Spinal cord (tissue), 9 donors: ENCODE measurements at regions not wholly inside any gene's neighbourhood (a gene's known extent, or its start where the extent isn't known, plus 50 kb on each side); places are given as distances from the start of the nearest gene placed in this dataset.

Experiments used
- DNase-seq, 6 donors: peaks; one replicate each; pipeline versions ENCODE4 v3.0.0 to v3.0.0-alpha.2; 2013 to 2015; ENCODE audit warnings: low spot score in 6 of 6, low read depth in 4 of 6
- H3K27ac ChIP-seq: one replicate; pipeline ENCODE4 v1.5.1; 2013; ENCODE audit warnings: low read depth, low read length, control low read depth
- H3K27me3 ChIP-seq: one replicate; pipeline ENCODE4 v1.6.1; 2013; ENCODE audit warnings: low read length; ENCODE audit not compliant: control insufficient read depth, insufficient read depth
- H3K36me3 ChIP-seq: one replicate; pipeline ENCODE4 v1.6.1; 2013; ENCODE audit warnings: low read length; ENCODE audit not compliant: control insufficient read depth, insufficient read depth
- H3K4me1 ChIP-seq: one replicate; pipeline ENCODE4 v1.6.1; 2013; ENCODE audit warnings: low read length; ENCODE audit not compliant: control insufficient read depth, insufficient read depth
- H3K4me3 ChIP-seq: one replicate; pipeline ENCODE4 v1.5.1; 2013; ENCODE audit warnings: low read depth, low read length, control low read depth
- H3K9me3 ChIP-seq: one replicate; pipeline ENCODE4 v1.6.1; 2013; ENCODE audit warnings: low read length; ENCODE audit not compliant: control insufficient read depth, insufficient read depth
- WGBS: methylation state at CpG from one replicate; pipeline ENCODE4 v1.1.5; 2013; ENCODE audit warnings: missing lambda C conversion rate; ENCODE audit not compliant: insufficient coverage; 5-methylcytosine and 5-hydroxymethylcytosine counted together
- donor health status: healthy.

GRCh38 chr5:3911773-3912172, 316.1 kb downstream of the IRX1 start:
- no CpG with 5 or more reads among the region's 4 CpGs for WGBS
- H3K9me3 ChIP-seq = no peaks in the 10 kb centered on the region
- H3K27me3 ChIP-seq = peaks cover 2% of the 10 kb centered on the region
- no peaks in the 10 kb centered on the region for H3K36me3 ChIP-seq
- no peak overlapping the region for H3K4me3 ChIP-seq
- no peak for DNase-seq
- H3K27ac ChIP-seq = no peak overlapping the region
- no peaks in the 10 kb centered on the region for H3K4me1 ChIP-seq

- no peak overlapping the region for H3K4me3 ChIP-seq
- no peaks in the 10 kb centered on the region for H3K9me3 ChIP-seq
- H3K27ac ChIP-seq = no peak overlapping the region
- H3K4me1 ChIP-seq = no peaks in the 10 kb centered on the region
- no peak for DNase-seq
- peaks cover 2% of the 10 kb centered on the region for H3K27me3 ChIP-seq
- WGBS = 100% methylated on average over 2 of the region's 7 CpGs
- H3K36me3 ChIP-seq = no peaks in the 10 kb centered on the region
These were observed 317.2 kb downstream of the IRX1 start for GRCh38 chr5:3912790-3913189.

GRCh38 chr5:3913279-3913678, 317.6 kb downstream of the IRX1 start:
- Histone ChIP-seq H3K9me3 (no peaks in the 10 kb centered on the region), H3K27me3 (peaks cover 2% of the 10 kb centered on the region), H3K27ac (no peak overlapping the region), H3K4me3 (no peak overlapping the region), H3K4me1 (no peaks in the 10 kb centered on the region), H3K36me3 (no peaks in the 10 kb centered on the region)
- no peak for DNase-seq
- WGBS = 100% methylated on average over 1 of the region's 3 CpGs

GRCh38 chr5:3925022-3925421, 329.4 kb downstream of the IRX1 start:
- 29% methylated on average over 7 of the region's 7 CpGs for WGBS
- no peaks in the 10 kb centered on the region for H3K36me3 ChIP-seq

GRCh38 chr5:3925935-3926334, 330.3 kb downstream of the IRX1 start:
- peaks cover 14% of the 10 kb centered on the region for H3K4me1 ChIP-seq
- no peak overlapping the region for H3K27ac ChIP-seq
- H3K9me3 ChIP-seq = no peaks in the 10 kb centered on the region
- no peaks in the 10 kb centered on the region for H3K36me3 ChIP-seq
- no peak for DNase-seq
- no peak overlapping the region for H3K4me3 ChIP-seq
- H3K27me3 ChIP-seq = no peaks in the 10 kb centered on the region
- WGBS = 82% methylated on average over 5 of the region's 8 CpGs

More at GRCh38 chr5:3925022-3925421, 329.4 kb downstream of the IRX1 start:
- DNase-seq = peak in 2 of 6 donors; percentile 7 to 49
- H3K27me3 ChIP-seq = no peaks in the 10 kb centered on the region
- H3K4me1 ChIP-seq = peaks cover 14% of the 10 kb centered on the region
- no peaks in the 10 kb centered on the region for H3K9me3 ChIP-seq
- H3K4me3 ChIP-seq = no peak overlapping the region
- no peak overlapping the region for H3K27ac ChIP-seq

- whole genome bisulfite sequencing = 100% methylated on average over 2 of the region's 6 CpGs
- Histone ChIP-seq H3K27ac (no peak overlapping the region), H3K9me3 (no peaks in the 10 kb centered on the region), H3K4me3 (no peak overlapping the region), H3K27me3 (no peaks in the 10 kb centered on the region), H3K4me1 (peaks cover 11% of the 10 kb centered on the region), H3K36me3 (no peaks in the 10 kb centered on the region)
- no peak for DNase-seq
These were observed 334.2 kb downstream of the IRX1 start for GRCh38 chr5:3929799-3930198.

- 38% methylated on average over 17 of the region's 17 CpGs for WGBS
These were observed 336.3 kb downstream of the IRX1 start for GRCh38 chr5:3931976-3932375.

GRCh38 chr5:3933536-3933935, 337.9 kb downstream of the IRX1 start:
- Histone ChIP-seq H3K4me3 (no peak overlapping the region), H3K4me1 (peaks cover 3% of the 10 kb centered on the region), H3K27ac (no peak overlapping the region), H3K9me3 (peaks cover 1% of the 10 kb centered on the region), H3K36me3 (no peaks in the 10 kb centered on the region), H3K27me3 (no peaks in the 10 kb centered on the region)
- 86% methylated on average over 1 of the region's 4 CpGs for WGBS
- peak in 1 of 6 donors; percentile 57 for DNase-seq

More at GRCh38 chr5:3931976-3932375, 336.3 kb downstream of the IRX1 start:
- H3K9me3 ChIP-seq = peaks cover 1% of the 10 kb centered on the region
- peaks cover 3% of the 10 kb centered on the region for H3K4me1 ChIP-seq
- no peak overlapping the region for H3K4me3 ChIP-seq
- no peaks in the 10 kb centered on the region for H3K36me3 ChIP-seq
- H3K27ac ChIP-seq = no peak overlapping the region
- H3K27me3 ChIP-seq = no peaks in the 10 kb centered on the region
- DNase-seq = peak in 4 of 6 donors; percentile 18 to 76 (median 39)

- H3K4me3 ChIP-seq = no peak overlapping the region
- no CpG with 5 or more reads among the region's 2 CpGs for WGBS
- no peaks in the 10 kb centered on the region for H3K27me3 ChIP-seq
- peak in 2 of 6 donors; percentile 30 to 63 for DNase-seq
- peaks cover 1% of the 10 kb centered on the region for H3K9me3 ChIP-seq
- H3K4me1 ChIP-seq = peaks cover 3% of the 10 kb centered on the region
- H3K27ac ChIP-seq = no peak overlapping the region
- no peaks in the 10 kb centered on the region for H3K36me3 ChIP-seq
These were observed 338.3 kb downstream of the IRX1 start for GRCh38 chr5:3933966-3934365.

GRCh38 chr5:3943859-3944258, 348.2 kb downstream of the IRX1 start:
- no peak overlapping the region for H3K27ac ChIP-seq
- H3K27me3 ChIP-seq = no peaks in the 10 kb centered on the region
- H3K4me3 ChIP-seq = no peak overlapping the region
- no peaks in the 10 kb centered on the region for H3K4me1 ChIP-seq
- no CpG with 5 or more reads among the region's 2 CpGs for WGBS
- no peaks in the 10 kb centered on the region for H3K36me3 ChIP-seq
- no peaks in the 10 kb centered on the region for H3K9me3 ChIP-seq
- DNase-seq = no peak
